ENCODE measurements at regions not wholly inside any gene's neighbourhood (a gene's known extent, or its start where the extent isn't known, plus 50 kb on each side); places are given as distances from the start of the nearest gene placed in this dataset.

GRCh38 chr5:72041654-72042053 lies 65.6 kb upstream of the MAP1B start:
- no peak for DNase-seq (ENCODE audit: low read depth, low spot score)

- DNase-seq (ENCODE audit: low read depth, low spot score), result no peak
These were observed 65.2 kb upstream of the MAP1B start for GRCh38 chr5:72042097-72042496.

GRCh38 chr5:72045692-72046091 lies 61.6 kb upstream of the MAP1B start:
- no peak for DNase-seq (ENCODE audit: low read depth, low spot score)

- DNase-seq (ENCODE audit: low read depth, low spot score), result no peak
These were observed 61.2 kb upstream of the MAP1B start for GRCh38 chr5:72046106-72046505.

GRCh38 chr5:72055636-72056035 lies 51.6 kb upstream of the MAP1B start:
- DNase-seq (ENCODE audit: low read depth, low spot score), result no peak

Measured in ELF-1 (cell line).